H9 (cell line): ENCODE measurements at regions not wholly inside any gene's neighbourhood (a gene's known extent, or its start where the extent isn't known, plus 50 kb on each side); places are given as distances from the start of the nearest gene placed in this dataset.

Source experiments
- DNase-seq: peaks from one replicate; pipeline ENCODE4 v3.0.0-alpha.2; 2017
- H2AFZ ChIP-seq: one replicate; pipeline ENCODE4 v1.6.1; 2013; ENCODE audit warnings: mild to moderate bottlenecking, low read length, control low read depth, moderate library complexity
- H2AK5ac ChIP-seq: 2 replicates; pipeline ENCODE4 v1.6.1; 2013; ENCODE audit warnings: low read length, control low read depth, mixed read lengths; ENCODE audit not compliant: insufficient read length
- H2BK120ac ChIP-seq: one replicate; pipeline ENCODE4 v1.6.1; 2013; ENCODE audit warnings: low read depth, mild to moderate bottlenecking, low read length, control low read depth, inconsistent platforms; ENCODE audit not compliant: poor library complexity, severe bottlenecking
- H2BK12ac ChIP-seq: 2 replicates; pipeline ENCODE4 v1.6.1; 2013; ENCODE audit warnings: low read length, control low read depth, mixed read lengths, low read depth; ENCODE audit not compliant: insufficient read length
- H2BK15ac ChIP-seq: 2 replicates; pipeline ENCODE4 v1.6.1; 2013; ENCODE audit warnings: low read depth, low read length, control low read depth
- H2BK20ac ChIP-seq: one replicate; pipeline ENCODE4 v1.6.1; 2013; ENCODE audit warnings: low read depth, mild to moderate bottlenecking, low read length, control low read depth, inconsistent platforms; ENCODE audit not compliant: poor library complexity, severe bottlenecking
- H2BK5ac ChIP-seq: 2 replicates; pipeline ENCODE4 v1.6.1; 2013; ENCODE audit warnings: low read length, control low read depth, mixed read lengths; ENCODE audit not compliant: insufficient read length
- H3K14ac ChIP-seq: 2 replicates; pipeline ENCODE4 v1.6.1; 2013; ENCODE audit warnings: low read length, control low read depth; ENCODE audit not compliant: insufficient read depth
- H3K18ac ChIP-seq: 2 replicates; pipeline ENCODE4 v1.6.1; 2013; ENCODE audit warnings: low read depth, mild to moderate bottlenecking, mixed read lengths, low read length, control low read depth; ENCODE audit not compliant: insufficient read length
- H3K23ac ChIP-seq: 2 replicates; pipeline ENCODE4 v1.6.1; 2013; ENCODE audit warnings: low read length, control low read depth, mixed read lengths, low read depth; ENCODE audit not compliant: insufficient read length
- H3K23me2 ChIP-seq: 2 replicates; pipeline ENCODE4 v1.6.1; 2013; ENCODE audit warnings: low read depth, mild to moderate bottlenecking, mixed read lengths, low read length, control low read depth; ENCODE audit not compliant: insufficient read length, poor library complexity, severe bottlenecking
- H3K27ac ChIP-seq: 2 replicates; pipeline ENCODE4 v1.5.1; 2013; ENCODE audit warnings: low read length, control low read depth, mixed read lengths, low read depth; ENCODE audit not compliant: insufficient read length
- H3K27me3 ChIP-seq: 2 replicates; pipeline ENCODE4 v1.6.1; 2013; ENCODE audit warnings: low read length, control low read depth, inconsistent platforms; ENCODE audit not compliant: insufficient read depth
- H3K4ac ChIP-seq: 2 replicates; pipeline ENCODE4 v1.6.1; 2013; ENCODE audit warnings: low read depth, mild to moderate bottlenecking, control low read depth, inconsistent platforms, low read length, moderate library complexity
- H3K4me1 ChIP-seq: 2 replicates; pipeline ENCODE4 v1.6.1; 2013; ENCODE audit warnings: low read length, control low read depth, inconsistent platforms; ENCODE audit not compliant: insufficient read depth
- H3K4me2 ChIP-seq: 2 replicates; pipeline ENCODE4 v1.6.1; 2013; ENCODE audit warnings: low read length, control low read depth, mixed read lengths; ENCODE audit not compliant: insufficient read length, insufficient read depth
- H3K56ac ChIP-seq: 2 replicates; pipeline ENCODE4 v1.6.1; 2013; ENCODE audit warnings: low read depth, mild to moderate bottlenecking, mixed read lengths, low read length, control low read depth; ENCODE audit not compliant: insufficient read length
- H3K79me1 ChIP-seq: 2 replicates; pipeline ENCODE4 v1.6.1; 2013; ENCODE audit warnings: low read depth, mild to moderate bottlenecking, moderate library complexity, low read length, control low read depth, inconsistent platforms; ENCODE audit not compliant: insufficient read depth, poor library complexity, severe bottlenecking
- H3K79me2 ChIP-seq: 2 replicates; pipeline ENCODE4 v1.6.1; 2013; ENCODE audit warnings: low read length, control low read depth, inconsistent platforms; ENCODE audit not compliant: insufficient read depth
- H3K9ac ChIP-seq: 2 replicates; pipeline ENCODE4 v1.6.1; 2013; ENCODE audit warnings: low read length, control low read depth, mixed read lengths; ENCODE audit not compliant: insufficient read length; ENCODE audit errors: extremely low read depth
- H3K9me3 ChIP-seq: one replicate; pipeline ENCODE4 v1.6.1; 2013; ENCODE audit warnings: low read depth, low read length, inconsistent platforms; ENCODE audit not compliant: control insufficient read depth
- H3T11ph ChIP-seq: one replicate; pipeline ENCODE4 v1.6.1; 2013; ENCODE audit warnings: mild to moderate bottlenecking, low read length, control low read depth, inconsistent platforms
- H4K20me1 ChIP-seq: one replicate; pipeline ENCODE4 v1.6.1; 2013; ENCODE audit not compliant: control insufficient read depth, insufficient read length, insufficient read depth
- H4K5ac ChIP-seq: 2 replicates; pipeline ENCODE4 v1.6.1; 2013; ENCODE audit warnings: low read depth, mild to moderate bottlenecking, mixed read lengths, low read length, control low read depth; ENCODE audit not compliant: insufficient read length
- H4K8ac ChIP-seq: replicated peaks from 2 replicates; pipeline ENCODE4 v1.6.1; 2013; ENCODE audit warnings: low read length, control low read depth, mixed read lengths, low read depth; ENCODE audit not compliant: insufficient read length
- H4K91ac ChIP-seq: 2 replicates; pipeline ENCODE4 v1.6.1; 2013; ENCODE audit warnings: low read depth, mild to moderate bottlenecking, moderate library complexity, mixed read lengths, low read length, control low read depth; ENCODE audit not compliant: insufficient read length
- H3K27ac Mint-ChIP-seq, 3 experiments: 2 replicates in 2 of 3; 3 replicates in 1 of 3; pipeline ENCODE4 v1.8.0; 2020 to 2021; ENCODE audit warnings: mixed read lengths in 3 of 3, mild to moderate bottlenecking in 1 of 3, moderate library complexity in 1 of 3
- H3K27me3 Mint-ChIP-seq: 2 replicates; pipeline ENCODE4 v1.8.0; 2021; ENCODE audit warnings: low read depth, mild to moderate bottlenecking, moderate library complexity, mixed read lengths
- H3K36me3 Mint-ChIP-seq, 3 experiments: 2 replicates in 2 of 3; 3 replicates in 1 of 3; pipeline ENCODE4 v1.8.0; 2020 to 2021; ENCODE audit warnings: low read depth in 3 of 3, mixed read lengths in 3 of 3; ENCODE audit not compliant: insufficient read depth in 1 of 3
- H3K4me1 Mint-ChIP-seq, 2 experiments: 2 replicates each; pipeline ENCODE4 v1.8.0; 2020; ENCODE audit warnings: mixed read lengths in 2 of 2
- H3K4me3 Mint-ChIP-seq, 2 experiments: 2 replicates in 1 of 2; 3 replicates in 1 of 2; pipeline ENCODE4 v1.8.0; 2020 to 2021; ENCODE audit warnings: mild to moderate bottlenecking in 2 of 2, mixed read lengths in 2 of 2, moderate library complexity in 1 of 2
- H3K9me3 Mint-ChIP-seq, 2 experiments: 2 replicates in 1 of 2; 3 replicates in 1 of 2; pipeline ENCODE4 v1.8.0; 2020; ENCODE audit warnings: mild to moderate bottlenecking in 2 of 2, mixed read lengths in 2 of 2, moderate library complexity in 1 of 2
- WGBS: extraction: QIAGEN DNeasy Blood & Tissue Kit; methylation state at CpG from one replicate; pipeline ENCODE4 v1.1.7; 2013; ENCODE audit warnings: missing lambda C conversion rate, low lambda C conversion rate, mixed read lengths; ENCODE audit not compliant: insufficient read length; ENCODE audit errors: extremely low coverage; 5-methylcytosine and 5-hydroxymethylcytosine counted together
- TF ChIP-seq, protein P1 (sequence below): fragments of 200-600 bp; sonication (generic); conservative IDR thresholded peaks from 3 replicates; pipeline ENCODE4 v1.8.0; 2021; ENCODE audit warnings: antibody characterized with exemption, mild to moderate bottlenecking

- H3K36me3 Mint-ChIP-seq, result peaks cover 0 to 2% (median 0%) of the 10 kb centered on the region in 3 experiments; a peak in 2 of 7 replicates
- no peak overlapping the region for H3K27ac ChIP-seq
- no peak overlapping the region for H4K5ac ChIP-seq
- no peak overlapping the region for H2BK5ac ChIP-seq
- no peak overlapping the region for H3K4me3 Mint-ChIP-seq
- H3K9me3 Mint-ChIP-seq, result peaks cover 0 to 2% of the 10 kb centered on the region in 2 experiments; a peak in 1 of 5 replicates
- no peak overlapping the region; the same call in 1 of the 2 replicates for H3K14ac ChIP-seq
- H3K18ac ChIP-seq, result no peak overlapping the region
- H2AK5ac ChIP-seq, result no peak overlapping the region
- H4K91ac ChIP-seq, result no peak overlapping the region
- no peak for DNase-seq
- no peaks in the 10 kb centered on the region for H3K23me2 ChIP-seq
- no peaks in the 10 kb centered on the region for H3K9me3 ChIP-seq
- no peaks in the 10 kb centered on the region for H3K79me1 ChIP-seq
- TF ChIP-seq, protein P1, sequence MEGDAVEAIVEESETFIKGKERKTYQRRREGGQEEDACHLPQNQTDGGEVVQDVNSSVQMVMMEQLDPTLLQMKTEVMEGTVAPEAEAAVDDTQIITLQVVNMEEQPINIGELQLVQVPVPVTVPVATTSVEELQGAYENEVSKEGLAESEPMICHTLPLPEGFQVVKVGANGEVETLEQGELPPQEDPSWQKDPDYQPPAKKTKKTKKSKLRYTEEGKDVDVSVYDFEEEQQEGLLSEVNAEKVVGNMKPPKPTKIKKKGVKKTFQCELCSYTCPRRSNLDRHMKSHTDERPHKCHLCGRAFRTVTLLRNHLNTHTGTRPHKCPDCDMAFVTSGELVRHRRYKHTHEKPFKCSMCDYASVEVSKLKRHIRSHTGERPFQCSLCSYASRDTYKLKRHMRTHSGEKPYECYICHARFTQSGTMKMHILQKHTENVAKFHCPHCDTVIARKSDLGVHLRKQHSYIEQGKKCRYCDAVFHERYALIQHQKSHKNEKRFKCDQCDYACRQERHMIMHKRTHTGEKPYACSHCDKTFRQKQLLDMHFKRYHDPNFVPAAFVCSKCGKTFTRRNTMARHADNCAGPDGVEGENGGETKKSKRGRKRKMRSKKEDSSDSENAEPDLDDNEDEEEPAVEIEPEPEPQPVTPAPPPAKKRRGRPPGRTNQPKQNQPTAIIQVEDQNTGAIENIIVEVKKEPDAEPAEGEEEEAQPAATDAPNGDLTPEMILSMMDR, result no peak
- no peak overlapping the region for H3K4ac ChIP-seq
- H3K27ac Mint-ChIP-seq, result no peak overlapping the region
- H3K4me2 ChIP-seq, result no peak overlapping the region
- no peak overlapping the region for H2BK15ac ChIP-seq
- no peak overlapping the region for H2BK12ac ChIP-seq
- H2AFZ ChIP-seq, result no peak overlapping the region
- no peak overlapping the region for H2BK120ac ChIP-seq
- H3K56ac ChIP-seq, result no peak overlapping the region
- no peak overlapping the region for H3K9ac ChIP-seq
- H3K27me3 Mint-ChIP-seq, result no peaks in the 10 kb centered on the region
- no CpG with 5 or more reads among the region's 5 CpGs for WGBS
- H3K4me1 ChIP-seq, result peaks cover 6% of the 10 kb centered on the region
- H3K79me2 ChIP-seq, result no peaks in the 10 kb centered on the region
- H3K23ac ChIP-seq, result no peak overlapping the region
- no peak overlapping the region for H3T11ph ChIP-seq
- peaks cover 27 to 28% of the 10 kb centered on the region in 2 experiments for H3K4me1 Mint-ChIP-seq
- no peaks in the 10 kb centered on the region for H3K27me3 ChIP-seq
- H4K20me1 ChIP-seq, result no peaks in the 10 kb centered on the region
- H2BK20ac ChIP-seq, result no peak overlapping the region
- no peak overlapping the region for H4K8ac ChIP-seq
Measured at GRCh38 chr2:206859330-206859739, 80.0 kb upstream of the CPO start.
